ENCODE measurements at regions not wholly inside any gene's neighbourhood (a gene's known extent, or its start where the extent isn't known, plus 50 kb on each side); places are given as distances from the start of the nearest gene placed in this dataset.
"Not testable (repeated sequence)": the region's sequence is repeated elsewhere in the genome, so short reads cannot be mapped to it uniquely, and the experiment has no call there.

DNA sequence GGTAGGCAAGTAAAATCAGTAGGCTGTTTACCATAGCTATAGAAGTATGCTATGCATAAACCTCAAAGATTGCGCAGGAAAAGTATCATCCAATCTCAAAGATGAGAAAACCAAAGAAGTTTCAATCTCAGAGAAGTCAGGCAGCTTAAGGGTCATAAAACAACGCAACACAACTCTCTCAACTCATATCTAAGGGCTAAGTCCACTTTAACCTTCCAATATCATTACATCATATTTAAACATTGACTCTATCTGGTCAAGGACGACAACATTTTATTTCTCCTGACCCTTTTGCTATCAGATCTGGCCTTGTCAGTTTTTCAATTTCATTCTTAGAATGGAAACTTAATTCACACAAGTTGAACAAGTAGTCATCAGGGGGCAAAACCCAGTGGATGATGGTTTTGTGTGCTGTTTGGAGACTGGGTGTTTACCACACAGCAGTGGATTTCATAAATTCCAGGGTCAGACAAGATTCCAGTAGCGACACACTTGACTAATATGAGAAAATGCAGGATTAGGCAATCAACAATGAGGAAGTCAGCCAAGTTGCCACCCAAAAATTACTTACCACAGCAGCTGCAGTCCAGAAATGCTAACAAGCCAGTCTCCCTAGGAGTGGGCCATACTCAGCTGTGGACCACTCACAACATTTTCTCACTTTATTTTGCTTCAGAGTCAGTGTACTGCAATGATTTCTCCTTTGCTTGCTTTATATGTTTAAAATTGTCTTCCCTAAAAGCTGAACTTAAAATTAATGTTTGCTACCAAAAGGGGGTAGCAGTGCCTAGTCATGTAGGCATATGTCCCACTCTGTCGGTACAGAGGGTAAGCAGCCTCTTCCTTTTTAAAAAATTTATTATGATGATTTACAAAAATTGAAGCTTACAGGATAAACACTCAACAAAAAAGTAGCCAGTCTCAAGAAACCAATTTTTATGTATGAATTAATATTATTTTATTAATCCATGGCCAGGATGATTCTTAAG, 131.9 kb upstream of the NBPF9 start:
- DNase-seq: not testable (repeated sequence)

GRCh38 chr1:149237515-149237914, 134.2 kb upstream of the NBPF9 start:
- DNase-seq: not testable (repeated sequence)

DNA sequence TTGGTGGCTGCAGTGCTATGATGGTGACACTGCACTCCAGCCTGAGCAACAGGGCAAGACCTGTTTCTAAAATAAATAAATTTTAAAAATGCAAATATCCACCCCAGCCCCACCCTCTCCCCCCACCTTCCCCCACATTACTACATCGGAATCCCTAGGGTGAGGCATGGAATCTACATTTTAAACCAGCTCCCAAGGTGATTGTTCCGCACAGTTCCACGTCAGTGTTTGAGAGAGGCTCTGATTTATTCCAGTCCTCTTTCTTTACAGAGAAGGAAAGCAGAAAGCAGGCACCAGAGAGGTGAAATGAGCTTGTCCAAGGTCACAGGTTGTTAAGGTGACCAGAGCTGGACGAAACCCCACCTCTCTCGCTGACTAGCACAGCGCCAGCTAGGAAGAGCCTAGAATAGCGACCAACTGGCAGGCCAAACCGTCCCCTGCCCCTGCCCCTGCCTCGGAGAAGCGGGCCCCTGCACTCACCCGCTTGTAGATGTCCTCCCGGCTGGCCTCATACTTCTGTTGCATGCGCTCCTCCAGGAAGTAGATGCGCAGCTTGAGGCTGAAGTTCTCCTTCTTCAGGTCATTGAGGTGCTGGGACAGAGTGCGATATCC, 136.7 kb upstream of the NBPF9 start:
- DNase-seq: not testable (repeated sequence)

DNA sequence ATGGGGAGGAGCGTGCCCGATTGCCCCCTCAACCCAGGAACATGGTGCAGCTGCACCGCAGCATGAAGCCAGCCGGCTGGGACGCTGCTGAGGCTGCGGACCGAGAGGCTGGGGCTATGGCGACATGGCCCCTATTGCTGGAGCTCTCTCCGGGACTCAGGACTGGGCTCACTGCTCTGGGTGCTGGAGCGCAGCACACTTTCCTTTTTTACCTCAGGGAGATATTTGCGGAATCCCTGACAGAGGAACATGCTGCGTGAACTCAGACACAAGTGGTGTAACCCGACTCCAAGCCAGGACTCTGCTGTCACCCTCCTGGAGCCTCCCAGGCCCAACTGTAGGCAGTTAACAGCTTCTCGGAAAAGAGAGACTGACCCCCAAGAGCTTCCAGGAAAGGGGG, 137.2 kb upstream of the NBPF9 start:
- not testable (repeated sequence) for DNase-seq

- DNase-seq: not testable (repeated sequence)
Measured at GRCh38 chr1:149241272-149241671, 137.9 kb upstream of the NBPF9 start.

GRCh38 chr1:149243572-149243971, 140.2 kb upstream of the NBPF9 start:
- DNase-seq: not testable (repeated sequence)

DNA sequence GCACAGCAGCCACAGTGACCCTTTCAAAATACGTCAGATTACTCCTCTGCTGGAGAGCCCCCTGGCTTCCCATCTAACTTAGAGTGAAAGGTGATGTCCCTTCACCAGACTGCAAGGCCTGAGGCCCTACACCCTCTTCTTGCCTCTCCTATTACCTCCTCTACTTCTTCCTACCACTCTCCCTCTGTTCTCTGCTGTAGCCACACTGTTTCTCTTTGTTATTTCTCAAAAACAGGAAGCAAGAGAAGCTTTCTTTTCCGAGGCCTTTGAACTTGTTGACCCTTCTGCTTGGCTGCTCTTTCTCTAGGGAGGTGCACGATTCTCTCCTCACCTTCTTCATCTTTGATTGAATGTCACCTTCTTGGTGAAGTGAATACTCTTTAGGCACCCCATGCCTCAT, 141.3 kb upstream of the NBPF9 start:
- not testable (repeated sequence) for DNase-seq

GRCh38 chr1:149246212-149246611, 142.9 kb upstream of the NBPF9 start:
- not testable (repeated sequence) for DNase-seq

DNA sequence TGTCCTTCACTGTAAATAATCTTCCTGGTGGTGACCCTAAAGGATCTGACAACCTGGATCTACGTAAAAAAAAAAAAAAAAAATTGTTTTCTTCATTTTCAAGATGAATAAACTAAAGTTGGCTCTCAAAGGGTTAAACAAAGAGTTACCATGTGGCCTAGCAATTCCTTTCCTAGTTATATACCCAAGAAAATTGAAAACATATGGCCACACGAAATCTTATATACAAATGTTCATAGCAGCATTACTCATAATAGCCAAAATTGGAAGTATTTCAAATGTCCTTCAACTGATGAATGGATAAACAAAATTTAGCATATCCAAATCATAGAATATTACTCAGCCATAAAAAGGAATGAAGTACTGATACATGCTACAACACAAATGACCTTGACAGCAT, 145.3 kb upstream of the NBPF9 start:
- not testable (repeated sequence) for DNase-seq

DNA sequence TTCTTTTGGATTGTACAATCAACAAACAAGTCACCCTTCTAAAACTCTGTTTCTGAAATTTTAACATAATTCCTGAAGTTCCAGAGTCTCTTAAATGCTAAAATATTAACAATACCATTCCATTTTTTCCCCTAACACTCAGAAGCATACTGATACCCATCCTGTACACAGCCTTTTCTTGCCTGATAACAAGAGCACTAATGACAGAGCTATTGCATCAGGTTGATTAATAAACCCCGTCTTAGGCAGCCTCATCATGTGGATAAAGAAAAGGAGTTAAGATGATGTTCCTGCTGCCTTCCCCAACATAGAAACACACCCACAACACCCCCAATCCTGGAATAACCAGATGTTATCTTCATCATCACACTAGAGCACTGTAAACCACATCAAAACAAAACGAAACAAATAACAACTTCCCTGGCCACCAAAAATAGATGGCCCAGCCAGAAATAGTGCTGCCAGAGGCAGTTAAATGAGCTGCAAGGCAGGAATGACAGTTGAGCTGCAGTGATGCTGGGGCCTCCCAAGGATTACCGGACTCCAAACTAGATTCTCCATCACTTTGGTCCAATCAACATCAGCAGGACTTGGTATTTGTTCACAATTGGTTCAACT, 146.6 kb upstream of the NBPF9 start:
- not testable (repeated sequence) for DNase-seq

DNA sequence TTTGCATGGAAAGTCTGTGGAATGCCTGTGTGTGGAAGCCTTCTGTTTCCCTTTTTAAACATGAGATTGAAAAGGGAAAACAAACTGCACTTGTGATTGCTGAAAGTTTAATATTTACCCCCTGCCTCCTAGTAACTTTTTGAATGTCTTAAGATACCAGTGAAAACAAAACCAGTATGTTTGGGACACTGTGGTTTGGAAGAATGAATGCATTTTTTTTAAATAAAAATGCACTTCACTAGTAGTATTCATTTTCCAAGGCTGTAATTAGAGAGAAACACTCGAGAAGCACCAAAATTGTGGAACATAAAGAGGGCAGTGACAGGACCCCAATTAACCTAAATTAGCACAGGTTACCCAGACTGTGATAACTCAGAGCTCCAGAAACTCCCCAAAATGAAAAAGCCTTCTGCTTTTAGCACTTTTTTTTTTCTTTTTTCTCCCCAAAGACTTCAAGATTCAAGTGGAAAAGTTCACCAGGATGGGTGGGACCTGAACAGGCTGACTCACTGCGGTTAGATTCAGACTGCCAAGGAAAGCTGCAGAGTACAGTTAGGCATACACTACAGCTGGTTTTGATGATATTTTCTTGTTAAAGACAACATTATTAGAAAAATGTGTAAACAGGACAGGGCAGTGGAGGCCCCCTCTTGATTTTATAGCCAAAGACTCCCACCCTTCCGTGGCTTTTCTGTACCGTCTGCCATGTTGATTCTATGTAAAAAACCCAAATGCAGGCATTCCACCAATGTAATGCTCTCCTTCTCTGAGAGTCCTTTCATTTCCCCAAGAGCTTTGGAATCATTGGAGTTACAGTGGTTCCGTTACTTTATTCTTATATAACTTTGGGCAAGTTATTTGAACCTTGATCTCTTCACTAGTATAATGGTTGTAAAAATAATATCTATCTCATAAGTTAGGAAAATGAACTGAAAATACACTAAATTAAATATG, 151.8 kb upstream of the NBPF9 start:
- DNase-seq: not testable (repeated sequence)

- not testable (repeated sequence) for DNase-seq
Measured at GRCh38 chr1:149260284-149260683, 156.9 kb upstream of the NBPF9 start.

DNA sequence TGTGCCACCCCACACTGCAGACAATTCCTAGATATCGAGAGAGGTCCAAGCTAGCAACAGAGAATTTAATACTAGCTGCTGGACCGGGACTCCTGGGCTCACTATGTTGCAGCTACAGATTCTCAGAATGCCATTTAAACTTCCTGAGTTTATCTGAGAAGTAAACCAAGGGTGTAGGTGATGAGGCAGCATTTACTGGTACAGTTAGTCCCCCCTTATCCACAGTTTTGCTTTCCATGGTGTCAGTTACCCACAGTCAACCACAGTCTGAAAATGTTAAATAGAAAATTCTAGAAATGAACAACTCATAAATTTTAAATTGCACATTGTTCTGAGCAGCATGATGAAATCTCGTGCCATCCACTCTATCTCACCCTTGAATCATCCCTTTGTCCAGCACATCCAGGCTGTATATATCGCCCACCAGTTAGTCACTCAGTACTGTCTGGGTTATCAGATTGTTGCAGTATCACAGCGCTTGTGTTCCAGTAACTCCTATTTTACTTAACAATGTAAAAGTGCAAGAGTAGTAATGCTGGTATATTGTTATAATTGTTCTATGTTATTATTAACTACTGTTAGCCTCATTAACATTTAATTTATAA, 157.5 kb upstream of the NBPF9 start:
- not testable (repeated sequence) for DNase-seq

DNA sequence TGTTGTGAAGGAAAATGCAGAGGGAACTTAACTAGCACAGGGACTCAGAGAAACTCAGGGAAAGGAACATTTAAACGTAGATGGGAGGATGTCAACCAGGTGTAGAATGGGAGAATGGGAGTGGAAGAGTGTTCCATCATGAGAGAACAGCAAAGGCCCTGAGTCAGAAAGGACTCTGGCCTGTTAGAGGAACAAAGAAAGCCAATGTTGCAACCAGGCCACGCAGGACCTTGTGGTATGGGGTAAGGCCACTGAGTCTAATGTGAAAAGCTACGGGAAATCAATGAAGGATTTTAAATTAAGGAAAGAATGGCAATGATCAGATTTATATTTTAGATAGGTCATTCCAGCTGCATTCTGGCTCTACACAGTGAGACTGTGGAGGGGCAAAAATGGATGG, 163.9 kb upstream of the NBPF9 start:
- not testable (repeated sequence) for DNase-seq

GRCh38 chr1:149269001-149269702, 165.8 kb upstream of the NBPF9 start:
- DNase-seq: not testable (repeated sequence)

DNA sequence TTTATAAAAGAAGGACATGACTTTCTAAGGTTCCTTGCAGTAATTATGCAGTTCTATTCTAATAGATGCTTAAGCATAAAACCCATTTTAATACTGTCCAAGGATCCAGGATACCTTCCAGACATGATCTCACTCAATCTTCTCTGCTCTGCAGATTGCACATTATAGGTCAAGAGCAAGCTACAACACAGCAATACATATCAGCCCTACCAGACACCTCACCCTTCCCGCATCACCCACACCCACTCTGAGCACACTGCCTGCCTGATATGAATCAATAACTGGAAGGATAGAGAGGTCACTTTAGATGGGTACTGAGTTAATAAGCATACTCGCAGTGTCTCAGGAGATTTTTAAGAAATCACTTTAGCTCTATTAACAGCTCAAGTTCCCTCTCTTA, 166.5 kb upstream of the NBPF9 start:
- DNase-seq: not testable (repeated sequence)

GRCh38 chr1:149274493-149274892, 171.1 kb upstream of the NBPF9 start:
- DNase-seq: not testable (repeated sequence)

DNA sequence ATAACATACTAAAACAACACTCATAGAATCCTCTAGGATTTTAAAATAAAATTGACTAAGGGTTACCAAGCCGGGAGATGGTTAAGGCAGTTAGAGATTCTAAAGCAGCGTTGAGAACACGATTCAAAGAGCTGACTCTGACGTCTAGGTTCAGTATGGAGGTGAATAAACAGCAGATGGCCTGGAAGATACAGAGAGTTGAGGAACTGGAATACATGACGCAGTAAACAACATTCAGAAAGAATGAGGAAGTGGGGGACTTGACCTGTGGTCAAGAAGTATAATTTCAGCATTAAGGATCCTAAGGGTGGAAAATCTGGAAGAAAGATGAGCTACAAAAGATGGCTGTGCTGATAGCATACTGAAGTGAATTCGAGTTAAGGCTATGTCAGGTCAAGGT, 172.5 kb upstream of the NBPF9 start:
- not testable (repeated sequence) for DNase-seq

- not testable (repeated sequence) for DNase-seq
Measured at GRCh38 chr1:149276496-149276895, 173.1 kb upstream of the NBPF9 start.

DNA sequence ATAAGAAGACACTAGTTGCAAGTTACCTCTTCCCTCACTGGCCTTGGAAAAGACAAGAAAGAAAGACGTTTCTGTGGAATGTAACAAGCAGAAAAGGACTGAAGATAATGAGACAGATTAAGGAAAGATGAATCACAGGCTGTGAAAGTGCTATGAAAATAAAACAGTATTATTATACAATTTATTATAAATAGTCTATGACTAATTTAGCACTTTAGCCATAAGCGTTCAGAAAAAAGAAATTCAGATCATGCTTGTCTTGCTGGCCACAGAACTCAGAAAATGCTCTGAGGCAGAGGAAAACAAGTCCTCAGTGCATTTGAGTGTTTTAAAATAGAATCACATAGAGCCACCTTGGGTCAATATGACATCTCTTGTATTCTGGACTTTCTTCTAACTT, 174.8 kb upstream of the NBPF9 start:
- DNase-seq: not testable (repeated sequence)

DNA sequence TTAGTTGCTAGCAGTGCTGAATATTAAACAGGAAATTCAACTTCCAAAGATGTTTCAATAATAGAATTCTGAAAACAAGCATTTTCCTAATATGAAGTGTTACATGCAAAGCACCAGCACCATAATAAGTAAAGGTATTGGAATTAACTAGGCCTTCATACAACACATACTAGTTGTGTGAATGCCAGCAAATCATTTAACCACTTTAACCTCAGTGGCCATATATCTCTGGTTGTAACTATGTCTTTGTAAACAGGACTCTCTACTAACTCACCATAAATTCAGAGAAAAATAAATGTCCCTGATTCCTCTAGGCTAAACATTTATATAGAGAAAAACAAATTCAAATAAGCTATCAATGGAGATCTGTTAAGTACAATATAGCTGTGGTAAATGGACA, 175.7 kb upstream of the NBPF9 start:
- not testable (repeated sequence) for DNase-seq

Data from T-helper 1 cell (primary cell).